NB4 (cell line): ENCODE measurements at regions not wholly inside any gene's neighbourhood (a gene's known extent, or its start where the extent isn't known, plus 50 kb on each side); places are given as distances from the start of the nearest gene placed in this dataset.

ENCODE experiments used
- DNase-seq: peaks from one replicate; pipeline ENCODE4 v3.0.0; 2010; ENCODE audit warnings: low read depth
- H3K4me3 ChIP-seq: one replicate; pipeline ENCODE4 v1.5.1; 2011; ENCODE audit warnings: mild to moderate bottlenecking, low read depth, low read length, moderate library complexity
- CTCF ChIP-seq: IDR thresholded peaks from one replicate; pipeline ENCODE4 v1.5.1; 2012; ENCODE audit warnings: low read depth, low read length
- MAX ChIP-seq: IDR thresholded peaks from 2 replicates; pipeline ENCODE4 v1.6.1; 2011; ENCODE audit warnings: low read depth, low read length
- MYC ChIP-seq: IDR thresholded peaks from 2 replicates; pipeline ENCODE4 v1.6.1; 2011; ENCODE audit warnings: low read depth, low read length
- POLR2A ChIP-seq: IDR thresholded peaks from 2 replicates; pipeline ENCODE4 v1.6.1; 2011; ENCODE audit warnings: mild to moderate bottlenecking; ENCODE audit not compliant: insufficient read length; ENCODE audit errors: extremely low read depth

DNA sequence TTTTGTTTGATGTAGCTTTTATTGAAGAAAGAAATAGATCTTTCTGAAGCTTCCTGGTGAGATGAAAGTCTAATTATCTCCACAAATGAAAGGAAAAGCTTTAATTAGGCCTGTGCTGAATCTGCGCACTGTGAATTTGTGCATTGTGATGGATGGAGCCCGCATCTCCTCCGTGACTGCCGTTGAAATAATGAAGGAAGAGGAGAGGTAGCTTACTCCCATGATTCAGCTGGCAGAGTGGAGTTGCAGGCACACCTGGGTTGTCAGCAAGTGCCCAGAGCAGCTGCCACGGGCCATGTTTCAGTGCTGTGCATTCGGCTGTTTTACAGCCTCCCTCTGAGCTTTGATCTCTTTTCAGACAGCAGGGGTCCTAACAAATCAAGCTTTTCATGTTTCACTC, 735.3 kb upstream of the TENM3 start:
- TF ChIP-seq POLR2A (no peak), CTCF (no peak), MAX (no peak)
- DNase-seq = no peak
- no peak overlapping the region for H3K4me3 ChIP-seq

DNA sequence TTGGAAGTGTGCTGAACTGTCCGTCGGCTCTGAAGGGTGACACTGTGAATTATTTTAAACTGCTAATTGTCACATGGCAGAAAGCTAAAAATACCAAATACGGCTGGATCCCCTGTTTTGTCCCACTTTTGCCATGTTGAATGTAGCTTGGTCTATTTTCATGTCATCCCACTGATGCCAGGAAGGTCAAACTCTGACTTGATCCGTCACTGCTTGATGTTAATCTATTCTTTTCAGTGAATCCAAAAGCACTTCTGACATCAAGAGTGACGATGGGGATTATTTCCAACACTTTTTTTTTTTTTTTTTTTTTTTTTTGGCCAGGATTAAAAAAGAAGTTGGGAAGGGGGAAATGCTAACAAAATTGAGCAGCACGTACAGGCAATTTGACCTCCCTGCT, 734.6 kb upstream of the TENM3 start:
- DNase-seq = no peak
- no peak for TF ChIP-seq POLR2A
- no peak for TF ChIP-seq MAX
- TF ChIP-seq MYC = no peak
- no peak for TF ChIP-seq CTCF

DNA sequence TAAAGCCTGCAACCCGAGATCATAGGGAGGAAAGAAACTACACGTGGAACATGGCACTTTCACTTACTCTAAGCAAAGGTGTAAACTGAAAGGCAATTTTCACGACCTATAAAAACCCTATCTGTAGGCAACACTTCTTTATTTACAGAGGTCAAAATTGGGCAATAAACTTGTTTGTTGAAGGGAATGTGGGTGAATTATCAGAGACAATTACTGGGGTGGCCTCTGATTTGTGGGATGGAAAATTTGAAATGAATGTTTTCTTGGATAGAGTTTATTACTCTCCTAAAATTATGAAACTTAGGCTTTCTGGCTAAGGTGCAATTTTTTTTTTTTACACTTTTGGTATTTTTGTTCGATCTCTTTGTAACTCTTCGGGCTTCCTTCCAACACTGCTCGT, 734.1 kb upstream of the TENM3 start:
- no peak overlapping the region for H3K4me3 ChIP-seq
- DNase-seq = no peak
- TF ChIP-seq POLR2A = no peak

More for the DNA sequence above, 734.6 kb upstream of the TENM3 start:
- H3K4me3 ChIP-seq = no peak overlapping the region

DNA sequence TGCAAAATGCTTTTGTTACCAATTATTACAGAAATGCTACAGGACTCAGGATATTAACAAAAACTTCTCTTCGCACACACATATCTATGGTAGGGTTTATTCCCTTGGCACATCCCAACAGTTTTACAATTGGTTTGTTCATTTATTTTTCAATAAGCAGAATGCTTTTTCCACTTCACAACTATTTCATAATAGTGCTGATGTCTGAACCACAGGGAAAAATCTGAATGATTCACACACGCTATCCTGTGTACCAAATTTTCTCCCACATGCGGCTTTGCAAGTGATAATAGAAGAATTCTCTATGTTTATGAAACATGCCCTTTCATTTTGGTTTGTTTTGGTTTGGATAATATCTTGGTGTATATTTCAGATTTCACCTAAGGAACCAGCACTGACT, 725.7 kb upstream of the TENM3 start:
- H3K4me3 ChIP-seq = no peak overlapping the region
- TF ChIP-seq MYC = no peak
- TF ChIP-seq POLR2A = no peak
- DNase-seq = no peak

DNA sequence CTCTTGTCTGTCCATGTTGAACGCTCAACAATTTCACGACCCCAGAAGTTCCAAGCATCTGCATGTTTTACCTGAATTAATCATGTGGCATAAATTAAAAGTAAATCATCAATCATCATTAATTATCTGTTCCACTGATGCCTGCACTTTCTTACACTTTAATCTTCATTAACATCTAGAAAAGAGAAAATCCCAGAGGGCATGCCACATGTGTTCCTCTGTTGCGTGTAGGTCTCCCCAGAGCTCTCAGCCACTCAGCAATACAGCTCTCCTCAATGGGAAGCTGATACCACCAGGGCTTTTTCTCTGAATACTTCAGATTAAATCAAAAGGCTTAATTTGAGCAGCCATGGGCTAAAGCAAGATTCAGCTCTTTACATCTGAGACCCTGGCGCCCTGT, 722.4 kb upstream of the TENM3 start:
- no peak for DNase-seq
- TF ChIP-seq POLR2A (no peak), MYC (no peak), MAX (no peak), CTCF (no peak)
- H3K4me3 ChIP-seq = no peak overlapping the region

- no peak for DNase-seq
- H3K4me3 ChIP-seq = no peak overlapping the region
- no peak for TF ChIP-seq MAX
- TF ChIP-seq CTCF = no peak
- no peak for TF ChIP-seq POLR2A
- no peak for TF ChIP-seq MYC
These were observed 719.2 kb upstream of the TENM3 start for GRCh38 chr4:181523973-181524372.

DNA sequence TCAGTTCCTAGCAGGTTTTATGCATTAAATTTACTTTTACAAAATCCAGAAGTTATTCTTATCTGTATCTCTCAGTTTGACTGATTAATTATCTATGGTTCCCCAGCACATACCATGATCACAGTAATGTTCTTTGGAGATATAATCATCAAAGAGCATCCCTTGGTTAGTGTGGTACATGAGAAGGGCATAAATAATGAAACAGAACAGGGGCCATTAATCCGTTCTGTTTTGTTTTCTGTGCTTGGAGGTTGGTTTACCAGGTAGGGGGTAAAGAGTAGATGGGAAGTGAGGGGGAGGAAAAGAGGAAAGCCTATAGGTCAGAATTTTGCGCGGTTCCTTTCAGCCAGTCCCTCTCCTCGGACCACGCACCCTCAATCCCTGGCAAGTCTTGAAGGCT, 718.7 kb upstream of the TENM3 start:
- no peak for DNase-seq
- no peak for TF ChIP-seq POLR2A
- no peak for TF ChIP-seq MAX
- TF ChIP-seq CTCF = no peak
- no peak for TF ChIP-seq MYC
- H3K4me3 ChIP-seq = no peak overlapping the region
